Breast epithelium (tissue), 3 donors: ENCODE measurements at regions not wholly inside any gene's neighbourhood (a gene's known extent, or its start where the extent isn't known, plus 50 kb on each side); places are given as distances from the start of the nearest gene placed in this dataset.

ENCODE experiments used
- POLR2A ChIP-seq: fragments of 450-650 bp; IDR thresholded peaks from one replicate; pipeline ENCODE4 v1.6.1; 2016; ENCODE audit warnings: antibody characterized with exemption, mild to moderate bottlenecking, moderate library complexity
- POLR2AphosphoS5 ChIP-seq, 3 donors: sonication (generic); formaldehyde crosslinking; IDR thresholded peaks; one replicate each; pipeline ENCODE4 v1.6.1; 2017; ENCODE audit warnings: antibody characterized with exemption in 3 of 3
- TF ChIP-seq, protein P1 (sequence below), 3 donors: fragments of 450-650 bp; IDR thresholded peaks; one replicate each; pipeline ENCODE4 v1.5.1; 2016 to 2017; ENCODE audit warnings: antibody characterized with exemption in 3 of 3, mild to moderate bottlenecking in 3 of 3, moderate library complexity in 3 of 3

DNA sequence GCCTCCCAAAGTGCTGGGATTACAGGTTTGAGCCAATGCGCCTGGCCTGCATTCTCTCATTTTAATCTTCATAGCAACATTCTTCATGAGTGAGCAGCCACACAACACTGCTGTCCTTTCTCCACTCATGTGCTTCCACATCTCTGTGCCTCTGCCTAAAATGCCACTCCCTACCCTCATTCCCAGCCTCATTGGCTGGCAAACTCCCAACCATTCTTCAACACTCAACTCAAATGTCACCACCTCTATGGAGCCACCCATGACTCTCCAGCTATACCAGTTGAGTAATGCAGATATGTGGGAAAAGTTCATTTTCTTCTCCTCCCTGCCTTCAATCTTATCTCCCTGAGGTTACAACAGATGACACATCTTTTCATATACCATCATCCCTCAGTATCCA, 53.9 kb upstream of the ZC3H12A start:
- no peak for TF ChIP-seq POLR2A
- TF ChIP-seq, protein P1, sequence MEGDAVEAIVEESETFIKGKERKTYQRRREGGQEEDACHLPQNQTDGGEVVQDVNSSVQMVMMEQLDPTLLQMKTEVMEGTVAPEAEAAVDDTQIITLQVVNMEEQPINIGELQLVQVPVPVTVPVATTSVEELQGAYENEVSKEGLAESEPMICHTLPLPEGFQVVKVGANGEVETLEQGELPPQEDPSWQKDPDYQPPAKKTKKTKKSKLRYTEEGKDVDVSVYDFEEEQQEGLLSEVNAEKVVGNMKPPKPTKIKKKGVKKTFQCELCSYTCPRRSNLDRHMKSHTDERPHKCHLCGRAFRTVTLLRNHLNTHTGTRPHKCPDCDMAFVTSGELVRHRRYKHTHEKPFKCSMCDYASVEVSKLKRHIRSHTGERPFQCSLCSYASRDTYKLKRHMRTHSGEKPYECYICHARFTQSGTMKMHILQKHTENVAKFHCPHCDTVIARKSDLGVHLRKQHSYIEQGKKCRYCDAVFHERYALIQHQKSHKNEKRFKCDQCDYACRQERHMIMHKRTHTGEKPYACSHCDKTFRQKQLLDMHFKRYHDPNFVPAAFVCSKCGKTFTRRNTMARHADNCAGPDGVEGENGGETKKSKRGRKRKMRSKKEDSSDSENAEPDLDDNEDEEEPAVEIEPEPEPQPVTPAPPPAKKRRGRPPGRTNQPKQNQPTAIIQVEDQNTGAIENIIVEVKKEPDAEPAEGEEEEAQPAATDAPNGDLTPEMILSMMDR (IDR thresholded peaks at IDR 0.05) = no peak
- no peak for TF ChIP-seq POLR2AphosphoS5 (IDR thresholded peaks at IDR 0.05)
